Stimulated activated CD8-positive, alpha-beta memory T cell treated with anti-CD3 and anti-CD28 coated beads, Interleukin-2, amount 100 ng/mL, for 1 hour (primary cell): ENCODE measurements at regions not wholly inside any gene's neighbourhood (a gene's known extent, or its start where the extent isn't known, plus 50 kb on each side); places are given as distances from the start of the nearest gene placed in this dataset.
A peak's percentile ranks its signal among the peaks of the same experiment; 100 is the strongest.
"Not testable (repeated sequence)": the region's sequence is repeated elsewhere in the genome, so short reads cannot be mapped to it uniquely, and the experiment has no call there.

ENCODE experiments used
- DNase-seq, 2 donors: peaks; one replicate each; pipeline ENCODE4 v3.0.0-alpha.2; 2020; ENCODE audit warnings: low read depth in 2 of 2

DNA sequence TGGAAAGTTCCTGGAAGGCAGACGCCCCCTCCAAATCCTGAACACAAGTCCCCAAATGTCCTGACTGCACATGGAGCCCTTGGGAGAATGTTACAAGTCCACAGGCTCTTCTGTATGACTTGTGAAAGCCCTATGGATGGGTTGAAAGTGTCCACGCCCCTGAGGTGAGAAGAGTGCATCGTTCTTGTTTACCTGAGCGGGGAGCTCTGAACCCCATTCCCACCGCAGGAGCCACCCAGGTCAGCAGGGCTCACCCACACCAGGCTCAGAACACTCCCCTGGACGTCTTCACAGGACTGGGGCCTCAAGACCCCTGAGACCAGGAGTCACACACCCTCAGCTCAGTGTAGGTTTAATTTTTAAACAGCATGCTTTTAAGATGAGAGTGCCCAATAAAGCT, 84.2 kb upstream of the TMEM18 start:
- no peak for DNase-seq

DNA sequence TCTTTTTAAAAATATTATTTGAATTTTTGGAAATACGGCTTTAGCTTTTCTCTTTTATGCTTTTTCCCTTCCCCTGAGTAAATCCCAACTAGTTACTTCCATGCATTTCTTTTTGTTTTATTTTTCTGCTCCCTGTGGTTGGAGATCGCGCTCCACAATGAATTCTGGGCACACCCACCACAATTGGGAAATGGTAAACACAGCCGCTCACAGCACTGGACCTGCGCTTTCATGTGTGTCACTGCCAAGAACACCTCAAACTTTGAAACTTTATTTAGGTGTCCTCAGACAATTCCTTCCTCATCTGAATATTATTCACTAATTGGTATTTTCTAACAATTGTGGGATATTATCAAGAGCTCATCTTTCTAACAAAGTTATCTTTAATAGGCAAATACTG, 82.8 kb upstream of the TMEM18 start:
- DNase-seq = no peak

DNA sequence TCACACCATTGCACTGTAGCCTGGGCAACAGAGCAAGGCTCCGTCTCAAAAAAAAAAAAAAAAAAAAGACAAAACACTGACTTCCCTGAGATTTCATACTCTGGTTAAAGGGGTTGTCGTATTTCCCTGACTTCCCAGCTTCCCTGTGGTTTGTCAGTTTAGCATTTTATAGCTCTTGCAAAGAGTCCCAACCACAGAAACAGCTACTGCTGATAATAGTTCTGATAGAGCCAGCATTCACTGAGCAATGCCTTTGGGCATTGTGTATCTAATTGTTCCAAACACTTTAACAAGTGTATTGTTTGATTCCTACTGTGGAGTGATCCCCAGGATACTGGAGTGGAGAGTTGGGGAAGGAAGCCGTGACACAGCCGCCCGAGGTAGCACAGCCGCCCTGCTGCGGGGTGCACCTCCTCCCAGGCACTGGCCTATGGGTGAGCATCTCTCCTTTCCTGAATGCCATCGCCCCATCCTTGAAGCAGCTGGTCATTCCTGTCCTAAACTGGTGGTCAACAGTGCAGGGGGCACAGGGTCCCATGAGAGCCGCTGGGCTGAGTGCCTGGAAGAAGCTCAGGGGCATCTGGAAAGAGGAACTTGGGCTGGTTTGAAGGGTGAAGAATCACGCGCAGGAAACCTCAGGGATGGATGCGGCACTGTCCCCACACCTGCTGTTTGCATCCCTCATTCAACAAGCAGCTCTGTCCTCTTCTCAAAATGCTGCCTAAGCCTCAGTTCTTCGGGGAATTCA, 81.0 kb upstream of the TMEM18 start:
- no peak for DNase-seq

DNA sequence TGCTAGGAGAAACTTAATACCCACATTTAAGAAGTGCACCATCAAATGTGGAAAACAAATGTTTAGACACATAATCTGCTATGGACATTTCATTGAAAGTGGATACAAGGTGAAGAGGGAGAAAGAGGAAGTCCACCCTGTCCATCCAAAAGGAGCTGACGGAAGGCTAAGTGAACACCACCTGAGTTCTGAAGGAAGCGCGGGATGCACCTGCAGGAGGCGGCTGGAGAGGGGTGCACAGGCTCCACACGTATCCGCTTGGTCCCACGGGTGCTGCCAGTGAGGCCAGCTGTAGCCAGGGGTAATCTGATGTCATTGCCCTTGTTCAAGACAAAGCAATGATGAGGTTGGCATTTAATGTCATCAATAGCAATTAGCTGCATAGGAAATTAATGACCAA, 75.9 kb upstream of the TMEM18 start:
- DNase-seq = no peak

DNA sequence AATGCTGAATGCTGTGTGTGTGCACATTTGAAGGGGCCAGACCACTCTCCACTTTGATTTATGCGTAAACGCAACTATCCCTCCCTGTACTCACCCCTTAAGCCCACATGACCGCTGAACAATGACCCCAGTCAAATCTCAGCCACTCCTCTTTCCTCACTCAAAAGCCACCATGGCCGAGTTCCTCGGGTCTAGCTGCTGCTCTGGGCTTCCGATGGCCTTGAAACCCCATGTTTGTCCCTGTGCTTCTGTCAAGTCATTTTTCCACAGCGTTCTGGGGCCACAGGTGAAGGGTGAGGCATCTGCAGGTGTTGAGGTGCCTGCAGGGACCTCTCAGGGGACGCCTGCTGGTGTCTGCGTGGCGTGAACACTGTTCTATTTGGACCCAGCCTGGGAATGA, 74.3 kb upstream of the TMEM18 start:
- no peak for DNase-seq

DNA sequence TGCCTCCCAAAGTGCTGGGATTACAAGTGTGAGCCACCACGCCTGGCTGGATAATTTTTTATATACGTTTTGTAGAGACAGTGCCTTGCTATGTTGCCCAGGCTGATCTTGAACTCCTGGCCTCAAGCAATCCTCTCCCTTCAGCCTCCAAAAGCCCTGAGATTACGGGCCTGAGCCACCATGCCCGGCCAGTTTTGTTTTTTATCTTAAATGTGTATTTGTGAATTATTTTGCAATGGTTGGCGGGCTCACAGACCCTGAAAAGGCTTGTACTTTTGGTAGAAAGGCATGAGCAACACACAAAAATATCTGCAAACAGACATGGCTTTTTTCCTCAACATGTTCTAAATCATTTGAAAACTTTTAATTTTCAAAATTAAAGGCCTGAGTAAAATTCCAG, 73.4 kb upstream of the TMEM18 start:
- no peak for DNase-seq

DNA sequence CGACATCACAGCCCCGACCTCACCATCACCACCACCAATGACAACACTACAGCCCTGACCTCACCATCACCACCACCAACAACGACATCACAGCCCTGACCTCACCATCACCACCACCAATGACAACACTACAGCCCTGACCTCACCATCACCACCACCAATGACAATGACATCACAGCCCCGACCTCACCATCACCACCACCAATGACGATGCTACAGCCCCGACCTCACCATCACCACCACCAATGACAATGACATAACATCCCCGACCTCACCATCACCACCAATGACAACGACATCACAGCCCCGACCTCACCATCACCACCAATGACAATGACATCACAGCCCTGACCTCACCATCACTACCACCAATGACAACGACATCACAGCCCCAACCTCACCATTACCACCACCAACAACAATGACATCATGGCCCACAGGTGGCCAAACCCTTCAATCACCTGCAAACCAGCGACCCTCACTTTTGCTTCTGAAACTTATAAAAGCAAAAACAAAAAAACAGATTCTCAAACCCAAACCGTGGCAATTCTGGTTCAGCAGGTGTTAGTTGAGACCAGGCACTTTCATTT, 70.7 kb upstream of the TMEM18 start:
- DNase-seq = no peak

DNA sequence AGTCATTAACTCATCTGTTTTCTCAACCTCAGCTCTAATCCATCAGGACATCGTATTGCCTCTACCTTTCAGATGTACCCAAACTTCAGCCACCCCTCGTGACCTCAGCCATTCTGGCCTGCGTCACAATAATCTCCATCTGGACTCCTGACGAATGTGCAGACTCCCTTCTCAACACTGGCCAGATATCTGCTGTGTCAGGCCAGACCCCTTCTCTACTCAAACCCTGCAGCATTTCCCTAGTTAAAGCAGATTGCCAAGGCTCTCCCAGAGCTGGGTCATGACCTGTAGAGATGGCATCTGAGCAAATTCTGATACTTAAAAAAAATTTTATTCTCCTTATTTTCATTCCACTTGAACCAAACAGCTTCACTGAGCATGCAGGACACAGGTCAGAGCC, 69.5 kb upstream of the TMEM18 start:
- DNase-seq = no peak

DNA sequence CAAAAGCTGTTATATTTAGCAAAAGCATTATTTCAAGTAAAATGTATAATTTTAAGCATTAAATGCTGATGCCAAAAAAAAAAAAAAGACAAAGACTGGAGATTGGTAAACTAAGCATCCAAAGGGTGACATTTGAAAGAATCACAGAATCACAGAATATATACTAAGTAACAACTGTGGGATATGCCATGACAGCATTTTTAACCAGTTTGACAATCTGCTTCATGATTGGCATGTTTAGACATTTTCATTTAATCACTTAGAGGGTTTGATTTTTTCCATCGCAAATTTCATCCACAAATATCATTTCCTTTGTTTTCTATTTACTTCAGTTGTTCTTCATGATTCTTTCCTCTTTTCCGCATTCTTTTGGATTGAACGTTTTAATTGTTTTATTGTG, 66.9 kb upstream of the TMEM18 start:
- DNase-seq = no peak

DNA sequence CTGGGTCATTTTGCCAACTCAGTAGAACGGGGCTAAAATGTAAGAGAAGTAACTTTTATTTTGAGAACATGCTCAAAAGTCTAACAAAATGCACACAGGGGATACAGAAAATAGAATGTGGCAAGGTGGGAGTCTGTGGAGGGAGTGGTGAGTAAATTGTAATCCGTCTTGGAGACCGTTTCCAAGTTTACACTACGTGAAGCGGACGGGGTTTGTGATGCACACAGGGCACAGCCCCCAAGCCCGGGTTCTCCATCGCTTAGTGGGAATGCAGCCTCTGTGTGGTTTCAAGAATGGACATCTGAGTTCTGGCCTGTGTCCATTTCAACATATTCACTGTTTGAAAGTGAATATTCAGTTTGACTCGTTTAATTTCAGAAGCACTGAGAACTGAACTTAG, 65.0 kb upstream of the TMEM18 start:
- no peak for DNase-seq

DNA sequence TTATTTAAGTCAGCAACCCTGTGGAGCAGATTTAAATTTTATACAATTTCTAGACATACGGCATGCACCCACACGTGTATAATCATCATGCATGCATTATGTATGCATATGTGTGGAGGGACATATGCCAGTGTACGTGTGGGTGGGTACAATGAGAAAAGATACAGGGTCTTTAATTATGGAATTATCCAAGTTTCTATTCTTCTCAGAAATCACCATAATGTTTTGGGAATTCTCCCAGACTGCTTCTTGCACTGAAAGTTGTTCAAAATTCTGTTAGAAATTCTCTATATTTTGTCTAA, 63.9 kb upstream of the TMEM18 start:
- no peak for DNase-seq

DNA sequence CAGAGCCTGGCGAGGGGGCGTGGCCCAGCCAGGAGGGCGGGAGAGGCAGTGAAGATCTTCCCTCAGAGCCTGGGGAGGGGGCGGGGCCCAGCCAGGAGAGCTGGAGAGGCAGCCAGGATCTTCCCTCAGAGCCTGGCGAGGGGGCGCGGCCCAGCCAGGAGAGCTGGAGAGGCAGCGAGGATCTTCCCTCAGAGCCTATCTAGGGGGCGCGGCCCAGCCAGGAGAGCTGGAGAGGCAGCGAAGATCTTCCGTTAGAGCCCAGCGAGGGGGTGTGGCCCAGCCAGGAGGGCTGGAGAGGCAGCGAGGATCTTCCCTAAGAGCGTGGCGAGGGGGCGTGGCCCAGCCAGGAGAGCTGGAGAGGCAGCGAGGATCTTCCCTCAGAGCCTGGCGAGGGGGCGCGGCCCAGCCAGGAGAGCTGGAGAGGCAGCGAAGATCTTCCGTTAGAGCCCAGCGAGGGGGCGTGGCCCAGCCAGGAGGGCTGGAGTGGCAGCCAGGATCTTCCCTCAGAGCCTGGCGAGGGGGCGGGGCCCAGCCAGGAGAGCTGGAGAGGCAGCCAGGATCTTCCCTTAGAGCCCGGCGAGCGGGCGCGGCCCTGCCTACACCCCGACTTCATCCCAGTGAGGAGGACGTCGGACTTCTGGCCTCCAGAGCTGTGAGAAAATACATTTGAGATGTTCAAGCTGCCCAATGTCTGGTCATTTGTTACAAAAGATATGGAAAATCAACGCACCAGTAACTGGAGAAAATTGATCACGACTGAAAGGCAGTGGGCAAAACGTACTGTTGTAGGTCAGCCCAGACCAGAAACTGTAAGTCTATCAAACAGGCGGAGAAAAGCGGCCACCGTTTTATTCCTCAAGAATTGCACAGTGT, 63.4 kb upstream of the TMEM18 start:
- DNase-seq = peak in 1 of 2 donors; percentile 9

DNA sequence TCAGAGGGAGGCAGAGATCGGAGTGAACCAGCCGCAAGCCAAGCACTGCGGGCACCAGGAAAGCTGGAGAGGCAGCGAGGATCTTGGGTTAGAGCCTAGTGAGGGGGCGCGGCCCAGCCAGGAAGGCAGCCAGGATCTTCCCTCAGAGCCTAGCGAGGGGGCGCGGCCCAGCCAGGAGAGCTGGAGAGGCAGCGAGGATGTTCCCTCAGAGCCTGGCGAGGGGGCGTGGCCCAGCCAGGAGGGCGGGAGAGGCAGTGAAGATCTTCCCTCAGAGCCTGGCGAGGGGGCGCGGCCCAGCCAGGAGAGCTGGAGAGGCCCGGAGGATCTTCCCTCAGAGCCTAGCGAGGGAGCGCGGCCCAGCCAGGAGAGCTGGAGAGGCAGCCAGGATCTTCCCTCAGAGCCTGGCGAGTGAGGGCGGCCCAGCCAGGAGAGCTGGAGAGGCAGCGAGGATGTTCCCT, 62.7 kb upstream of the TMEM18 start:
- not testable (repeated sequence) for DNase-seq

DNA sequence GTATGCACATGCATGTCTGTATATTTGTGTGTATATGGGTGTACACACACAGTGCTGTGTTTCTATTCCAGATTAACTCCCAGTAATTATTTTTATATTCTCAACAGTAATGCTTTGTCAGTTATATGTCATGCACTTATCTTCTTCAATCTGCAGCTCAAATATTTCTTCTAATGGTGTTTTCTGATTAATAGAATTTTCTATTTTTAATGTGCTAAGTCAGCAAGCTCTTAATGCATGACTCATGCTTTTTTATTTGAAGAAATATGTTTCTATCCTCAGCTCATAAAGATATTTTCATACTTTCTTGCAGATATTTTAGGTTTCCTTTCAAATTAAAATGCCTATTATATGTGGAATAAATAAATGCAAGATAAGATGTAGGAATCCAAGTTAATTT, 59.7 kb upstream of the TMEM18 start:
- DNase-seq = no peak

DNA sequence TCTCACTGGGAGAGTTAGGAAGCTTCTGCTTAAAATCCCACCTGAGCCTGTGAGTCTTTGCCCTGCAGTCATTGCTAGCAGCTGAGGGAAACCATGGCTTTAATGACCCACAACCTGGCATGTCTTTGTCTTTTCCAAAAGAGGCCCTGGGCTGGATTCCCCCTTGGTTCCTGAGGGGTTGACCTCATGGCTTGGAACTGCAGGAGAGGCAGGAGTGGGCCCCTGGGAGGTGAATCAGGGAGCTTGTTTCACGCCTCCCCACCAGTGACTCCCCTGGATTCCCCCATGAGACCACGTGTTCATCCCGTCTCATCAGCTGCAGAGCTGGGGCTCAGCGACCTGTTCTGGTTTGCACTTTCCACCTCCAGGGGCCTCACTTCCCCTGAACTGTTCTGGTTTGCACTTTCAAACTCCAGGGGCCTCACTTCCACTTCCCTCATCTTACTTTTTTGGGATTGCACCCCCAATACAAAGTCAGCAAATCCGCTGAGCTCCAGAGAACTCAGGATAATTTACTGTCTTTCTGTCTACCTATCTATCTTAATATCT, 58.5 kb upstream of the TMEM18 start:
- no peak for DNase-seq

DNA sequence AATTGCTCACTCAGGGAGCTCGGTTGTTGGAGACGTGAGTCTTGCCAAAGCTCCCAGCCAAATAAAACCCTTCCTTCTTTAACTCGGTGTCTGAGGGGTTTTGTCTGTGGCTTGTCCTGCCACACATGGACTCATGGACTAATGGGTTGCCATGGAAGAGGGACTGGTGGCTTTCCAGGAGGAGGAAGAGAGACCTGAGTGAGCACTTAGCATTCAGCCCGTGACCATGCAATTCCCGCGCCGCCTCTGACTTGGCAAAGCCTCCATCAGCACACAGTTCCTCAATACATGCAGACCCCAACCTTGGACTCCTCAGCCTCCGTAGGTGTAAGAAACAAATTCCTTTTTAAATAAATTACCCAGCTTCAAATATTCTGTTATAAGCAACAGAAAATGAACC, 57.3 kb upstream of the TMEM18 start:
- DNase-seq = no peak

DNA sequence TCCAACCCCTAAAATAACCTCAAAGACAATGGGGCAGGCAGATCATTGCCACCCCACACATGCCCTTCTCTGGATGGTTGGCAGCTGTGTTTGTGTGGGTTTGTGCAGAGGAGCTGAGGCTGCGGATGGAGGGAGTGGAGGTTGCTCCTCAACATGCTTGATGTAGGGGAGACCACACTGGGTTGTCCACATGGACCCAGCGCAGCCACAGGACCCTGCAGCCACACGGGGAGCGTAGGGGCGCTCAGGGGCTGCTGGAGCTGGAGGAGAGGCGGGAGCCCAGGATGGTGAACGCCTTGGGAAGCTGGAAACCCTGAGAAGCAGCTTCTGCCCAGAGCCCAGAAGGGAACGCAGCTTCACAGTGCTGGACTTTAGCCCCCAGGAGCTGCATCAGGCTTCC, 56.3 kb upstream of the TMEM18 start:
- no peak for DNase-seq

DNA sequence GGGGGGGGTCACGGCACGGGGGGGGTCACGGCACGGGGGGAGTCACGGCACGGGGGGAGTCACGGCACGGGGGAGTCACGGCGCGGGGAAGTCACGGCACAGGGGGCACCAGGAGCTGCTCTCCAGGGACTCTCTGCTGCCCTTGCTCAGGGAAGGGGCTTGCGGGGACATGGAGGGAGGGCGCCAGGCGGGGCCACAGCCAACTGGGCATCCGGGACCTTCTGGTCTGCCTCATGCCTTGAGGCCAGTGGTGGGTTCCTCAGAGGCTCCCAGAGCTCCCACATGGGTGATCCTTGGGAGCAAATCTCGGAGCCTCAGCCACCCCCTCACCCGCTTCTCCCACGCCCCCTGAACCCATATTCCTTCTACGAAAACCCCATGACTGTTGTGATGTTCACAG, 55.8 kb upstream of the TMEM18 start:
- DNase-seq = no peak

DNA sequence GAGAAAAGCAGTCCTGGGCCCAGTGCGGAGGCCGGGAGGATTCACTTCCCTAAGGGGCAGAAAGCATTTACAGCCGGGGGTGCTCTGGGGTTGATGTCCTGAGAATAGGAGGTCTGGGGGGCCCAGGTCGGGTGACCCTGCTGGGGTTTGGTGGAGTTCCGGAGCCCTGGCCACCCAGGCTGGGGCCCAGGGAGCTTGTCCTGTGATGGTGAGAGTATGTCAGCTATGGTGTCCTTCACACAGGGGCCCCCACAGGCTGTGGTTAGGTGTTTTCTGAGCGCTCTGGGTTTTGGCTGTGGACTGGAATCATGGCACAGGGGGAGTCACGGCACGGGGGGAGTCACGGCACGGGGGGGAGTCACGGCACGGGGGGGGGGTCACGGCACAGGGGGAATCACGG, 54.5 kb upstream of the TMEM18 start:
- no peak for DNase-seq

DNA sequence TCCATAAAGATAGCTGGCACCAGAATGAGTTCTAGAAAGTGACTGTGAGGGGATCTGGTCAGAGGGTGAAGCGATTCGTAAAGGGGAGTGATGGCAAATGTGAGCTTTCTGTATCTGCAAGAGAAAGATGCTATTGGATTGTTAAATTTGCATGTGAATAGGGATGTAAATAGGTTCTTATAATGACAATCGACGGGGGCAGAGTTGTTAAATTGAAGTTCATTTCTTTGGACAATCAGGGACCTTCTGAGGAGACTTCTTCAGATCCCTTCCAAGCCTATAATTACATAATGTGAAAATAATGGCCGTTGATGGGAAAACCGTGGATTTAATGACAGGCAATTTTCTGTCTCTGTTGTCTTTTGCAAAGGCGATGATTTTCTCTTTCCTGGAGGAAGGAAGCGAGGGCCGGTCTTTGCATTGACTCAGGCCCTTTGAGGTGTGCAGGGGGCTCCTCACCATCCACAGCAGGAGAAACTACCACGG, 52.2 kb upstream of the TMEM18 start:
- no peak for DNase-seq

DNA sequence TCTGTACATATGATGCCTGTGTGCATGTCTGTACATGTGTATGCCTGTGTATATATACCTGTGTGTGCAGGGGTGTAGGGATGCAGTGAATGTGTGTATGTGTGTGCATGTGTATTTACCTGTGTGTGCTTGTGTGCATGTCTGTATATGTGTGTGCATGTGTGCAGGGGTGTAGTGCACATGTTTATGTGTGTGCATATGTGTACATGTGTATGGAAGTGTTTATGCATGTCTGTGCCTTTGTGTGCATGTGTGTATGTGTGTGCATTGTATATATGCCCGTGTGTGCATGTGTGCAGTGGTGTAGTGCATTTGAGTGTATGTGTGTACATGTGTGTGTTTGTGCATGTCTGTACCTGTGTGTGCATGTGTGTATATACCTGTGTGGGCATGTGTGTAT, 51.0 kb upstream of the TMEM18 start:
- no peak for DNase-seq

DNA sequence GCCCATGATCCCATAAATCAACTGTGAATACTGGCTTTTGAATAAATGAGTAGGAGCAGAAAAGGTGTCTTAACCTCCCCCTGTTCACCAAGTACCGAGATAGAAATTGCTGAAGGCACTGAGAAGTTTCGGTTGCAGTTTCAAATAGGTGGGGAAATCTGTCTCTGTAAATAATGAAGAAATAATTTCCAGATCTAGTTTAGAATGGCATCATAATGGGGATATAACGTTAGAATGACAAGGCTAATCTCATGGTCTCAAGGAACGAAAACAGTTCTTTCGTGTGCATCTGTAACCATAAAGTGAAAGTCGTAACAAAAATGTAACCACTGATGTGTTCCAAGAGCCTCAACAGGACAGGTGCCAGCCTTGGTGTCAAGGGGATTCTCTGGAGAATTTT, 49.9 kb upstream of the TMEM18 start:
- no peak for DNase-seq
